Astrocyte of the cerebellum (primary cell): ENCODE measurements at regions not wholly inside any gene's neighbourhood (a gene's known extent, or its start where the extent isn't known, plus 50 kb on each side); places are given as distances from the start of the nearest gene placed in this dataset.

Experiments
- DNase-seq: peaks from one replicate; pipeline ENCODE4 v3.0.0-alpha.2; 2011; ENCODE audit warnings: low read depth
- H3K4me3 ChIP-seq: 2 replicates; pipeline ENCODE4 v1.5.1; 2011; ENCODE audit warnings: mild to moderate bottlenecking, low read depth, low read length, moderate library complexity
- in situ Hi-C: cut with HindIII; loops from 2 replicates; pipeline ENCODE4 v1.10.0; 2017; ENCODE audit warnings: low sequenced_read_pairs
- TF ChIP-seq, protein P1 (sequence below): IDR thresholded peaks from 2 replicates; pipeline ENCODE4 v1.5.1; 2012; ENCODE audit warnings: low read length, low read depth, moderate library complexity, mild to moderate bottlenecking; ENCODE audit errors: missing control alignments

DNA sequence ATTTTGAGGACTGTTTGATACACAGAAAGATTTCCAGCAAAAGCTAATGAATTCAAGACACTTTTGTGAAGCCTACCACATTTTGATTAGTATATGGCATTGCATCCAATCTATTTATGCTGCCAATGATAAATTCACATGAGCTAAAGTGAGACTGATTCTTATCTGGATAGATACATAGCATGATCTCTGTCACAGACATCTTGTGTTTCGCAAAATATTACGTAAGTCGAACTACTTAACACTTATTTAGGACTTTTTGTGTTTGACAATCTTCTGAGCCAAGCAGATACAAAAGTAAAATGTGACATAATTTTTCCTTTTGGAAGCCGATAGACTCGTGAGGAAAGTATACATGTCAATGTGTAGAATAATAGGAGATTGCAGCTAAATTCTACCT is 251.6 kb downstream of the HACE1 start:
- DNase-seq, result no peak
- TF ChIP-seq, protein P1, sequence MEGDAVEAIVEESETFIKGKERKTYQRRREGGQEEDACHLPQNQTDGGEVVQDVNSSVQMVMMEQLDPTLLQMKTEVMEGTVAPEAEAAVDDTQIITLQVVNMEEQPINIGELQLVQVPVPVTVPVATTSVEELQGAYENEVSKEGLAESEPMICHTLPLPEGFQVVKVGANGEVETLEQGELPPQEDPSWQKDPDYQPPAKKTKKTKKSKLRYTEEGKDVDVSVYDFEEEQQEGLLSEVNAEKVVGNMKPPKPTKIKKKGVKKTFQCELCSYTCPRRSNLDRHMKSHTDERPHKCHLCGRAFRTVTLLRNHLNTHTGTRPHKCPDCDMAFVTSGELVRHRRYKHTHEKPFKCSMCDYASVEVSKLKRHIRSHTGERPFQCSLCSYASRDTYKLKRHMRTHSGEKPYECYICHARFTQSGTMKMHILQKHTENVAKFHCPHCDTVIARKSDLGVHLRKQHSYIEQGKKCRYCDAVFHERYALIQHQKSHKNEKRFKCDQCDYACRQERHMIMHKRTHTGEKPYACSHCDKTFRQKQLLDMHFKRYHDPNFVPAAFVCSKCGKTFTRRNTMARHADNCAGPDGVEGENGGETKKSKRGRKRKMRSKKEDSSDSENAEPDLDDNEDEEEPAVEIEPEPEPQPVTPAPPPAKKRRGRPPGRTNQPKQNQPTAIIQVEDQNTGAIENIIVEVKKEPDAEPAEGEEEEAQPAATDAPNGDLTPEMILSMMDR, result no peak
- no peak overlapping the region for H3K4me3 ChIP-seq
- in situ Hi-C loops, result no loop called here

DNA sequence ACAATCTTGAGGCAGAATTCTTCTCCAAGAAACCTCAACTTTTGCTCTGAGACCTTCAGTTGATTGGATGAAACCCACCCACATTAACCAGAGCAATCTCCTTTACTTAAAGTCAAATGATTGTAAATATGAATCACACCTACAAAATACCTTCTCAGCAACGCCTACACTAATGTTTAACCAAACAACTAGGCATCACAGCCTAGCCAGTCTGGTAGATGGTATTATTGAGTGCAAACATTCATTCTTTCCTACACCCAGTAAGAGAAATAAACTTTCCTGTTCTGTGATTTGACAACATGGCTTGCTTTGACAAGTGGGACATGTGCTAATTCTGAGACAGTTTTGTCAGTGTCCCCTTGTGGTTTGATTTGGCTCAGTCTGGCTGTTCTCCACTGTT is 252.2 kb downstream of the HACE1 start:
- H3K4me3 ChIP-seq, result no peak overlapping the region
- TF ChIP-seq, protein P1, result no peak
- no peak for DNase-seq
- in situ Hi-C loops, result no loop called here

DNA sequence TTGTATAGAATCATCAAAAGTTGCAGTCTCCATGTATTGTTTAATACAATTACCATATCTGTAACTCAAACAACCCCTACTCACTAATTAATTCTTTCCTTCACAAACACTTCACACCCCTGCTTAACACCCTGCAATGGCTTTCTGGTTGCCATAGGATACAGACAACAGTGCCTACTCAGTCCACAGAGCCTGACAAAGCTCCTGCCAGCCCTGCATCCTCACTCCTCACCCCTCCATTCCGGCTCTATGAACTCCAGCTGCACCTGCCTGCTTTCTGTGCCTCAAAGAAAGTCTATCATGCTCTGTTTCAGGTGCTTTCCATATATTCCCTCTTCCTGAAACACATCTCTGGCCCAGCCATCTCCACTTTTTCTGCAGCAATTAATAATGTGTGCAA is 253.4 kb downstream of the HACE1 start:
- no peak for DNase-seq
- TF ChIP-seq, protein P1, result no peak
- H3K4me3 ChIP-seq, result no peak overlapping the region
- in situ Hi-C loops, result no loop called here

DNA sequence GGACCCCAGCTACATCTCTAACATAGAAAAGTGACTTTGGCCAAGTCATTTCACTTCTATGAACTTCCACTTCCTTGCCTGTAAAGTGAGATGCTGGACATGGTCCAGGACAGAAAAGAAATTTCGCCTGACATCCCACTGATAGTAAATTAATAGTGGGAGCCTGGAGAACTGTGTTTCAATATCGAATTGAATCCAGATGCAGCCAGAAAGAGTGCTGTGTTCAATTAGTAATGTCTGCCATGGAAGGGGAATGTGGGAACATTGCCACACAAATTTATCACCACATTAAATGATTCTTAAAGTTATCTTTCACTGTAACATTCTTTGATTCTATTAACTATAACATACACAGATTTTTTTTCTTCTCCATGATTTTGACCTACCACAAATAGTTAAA is 255.0 kb downstream of the HACE1 start:
- in situ Hi-C loops, result no loop called here
- DNase-seq, result no peak
- no peak overlapping the region for H3K4me3 ChIP-seq
- TF ChIP-seq, protein P1, result no peak

DNA sequence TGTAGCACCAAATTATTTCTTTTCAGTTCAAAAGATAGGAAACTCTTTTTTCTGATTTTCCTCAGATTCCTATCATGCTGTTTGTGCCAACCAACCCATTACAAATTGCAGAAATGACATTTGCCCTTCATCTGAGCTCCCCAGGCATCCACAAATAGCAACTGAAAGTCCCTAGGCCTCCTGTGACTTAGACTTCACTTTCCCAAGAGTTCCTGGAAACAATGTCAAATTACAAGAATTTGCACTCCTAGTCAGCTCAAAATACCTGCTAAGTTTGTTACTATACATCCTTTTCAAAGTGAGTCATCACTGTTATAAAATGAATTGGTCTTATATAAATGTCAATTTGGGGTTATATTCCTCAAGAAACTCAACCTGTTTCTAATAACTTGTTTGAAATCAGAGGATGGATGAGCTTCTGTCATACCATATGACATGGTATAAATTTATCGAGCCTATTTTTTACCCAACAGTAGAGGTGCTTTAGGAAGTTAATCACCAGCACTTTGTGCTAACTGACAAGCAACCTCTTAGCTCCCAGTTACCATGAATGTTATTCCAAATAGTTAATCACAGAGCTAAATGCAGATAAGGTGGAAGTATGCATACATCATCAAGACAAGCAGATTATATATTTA is 256.5 kb downstream of the HACE1 start:
- in situ Hi-C loops, result no loop called here
- DNase-seq, result no peak
- no peak overlapping the region for H3K4me3 ChIP-seq
- TF ChIP-seq, protein P1, result no peak

DNA sequence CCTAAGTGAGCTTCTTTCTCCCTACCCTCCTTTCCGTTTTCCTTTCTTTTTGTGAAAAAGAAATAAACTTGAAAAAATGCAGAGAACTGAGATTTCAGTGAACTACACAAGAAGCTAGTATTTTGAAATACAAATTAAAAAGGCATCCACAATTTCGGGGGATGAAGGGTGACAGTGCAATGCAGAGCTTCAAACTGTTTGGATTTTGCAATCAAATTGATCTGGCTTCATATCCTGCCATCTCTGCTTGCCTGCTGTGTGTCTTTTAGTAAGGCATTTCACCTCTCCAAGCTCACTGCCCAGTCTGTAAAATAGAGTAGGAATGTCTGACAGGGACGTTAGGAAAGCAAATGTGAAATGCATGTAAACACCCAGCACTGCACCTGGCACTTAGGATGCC is 258.0 kb downstream of the HACE1 start:
- in situ Hi-C loops, result no loop called here
- no peak overlapping the region for H3K4me3 ChIP-seq
- TF ChIP-seq, protein P1, result no peak
- DNase-seq, result no peak
